GM21423 (cell line): ENCODE measurements at regions not wholly inside any gene's neighbourhood (a gene's known extent, or its start where the extent isn't known, plus 50 kb on each side); places are given as distances from the start of the nearest gene placed in this dataset.
"Not testable (repeated sequence)": the region's sequence is repeated elsewhere in the genome, so short reads cannot be mapped to it uniquely, and the experiment has no call there.

ENCODE experiments used
- ATAC-seq: cut with Tn5 transposase; IDR thresholded peaks from one replicate; pipeline ENCODE4 v1.9.1; 2021; ENCODE audit warnings: mild to moderate bottlenecking, moderate library complexity; ENCODE audit not compliant: unreplicated experiment

DNA sequence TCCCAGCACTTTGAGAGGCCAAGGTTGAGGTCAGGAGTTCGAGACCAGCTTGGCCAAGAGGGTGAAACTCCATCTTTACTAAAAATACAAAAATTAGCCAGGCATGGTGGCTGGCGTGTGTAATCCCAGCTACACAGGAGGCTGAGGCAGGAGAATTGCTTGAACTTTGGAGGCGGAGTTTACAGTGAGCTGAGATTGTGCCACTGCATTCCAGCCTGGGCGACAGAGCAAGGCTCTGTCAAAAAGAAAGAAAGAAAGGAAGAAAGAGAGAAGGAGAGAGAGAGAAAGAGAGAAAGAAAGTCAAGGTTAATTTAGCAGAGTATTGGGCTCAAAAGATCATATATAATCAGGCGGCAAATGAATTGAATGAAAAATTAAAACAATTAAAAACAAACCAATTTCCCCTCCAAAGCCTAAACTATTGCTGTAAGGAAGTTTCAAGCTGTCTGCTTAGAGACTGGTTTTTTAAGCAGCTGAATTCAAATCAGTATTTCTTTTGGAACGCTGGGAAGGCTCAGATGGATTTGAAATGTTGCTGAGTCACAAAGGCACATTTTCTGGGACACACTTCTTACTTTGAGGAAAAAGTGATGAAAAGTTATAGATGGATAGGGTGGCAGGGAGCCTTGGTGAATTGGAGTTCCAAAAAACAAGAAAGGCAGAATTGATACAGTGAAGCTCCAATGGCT lies 81.3 kb upstream of the BHLHE40 start:
- ATAC-seq, result no peak

DNA sequence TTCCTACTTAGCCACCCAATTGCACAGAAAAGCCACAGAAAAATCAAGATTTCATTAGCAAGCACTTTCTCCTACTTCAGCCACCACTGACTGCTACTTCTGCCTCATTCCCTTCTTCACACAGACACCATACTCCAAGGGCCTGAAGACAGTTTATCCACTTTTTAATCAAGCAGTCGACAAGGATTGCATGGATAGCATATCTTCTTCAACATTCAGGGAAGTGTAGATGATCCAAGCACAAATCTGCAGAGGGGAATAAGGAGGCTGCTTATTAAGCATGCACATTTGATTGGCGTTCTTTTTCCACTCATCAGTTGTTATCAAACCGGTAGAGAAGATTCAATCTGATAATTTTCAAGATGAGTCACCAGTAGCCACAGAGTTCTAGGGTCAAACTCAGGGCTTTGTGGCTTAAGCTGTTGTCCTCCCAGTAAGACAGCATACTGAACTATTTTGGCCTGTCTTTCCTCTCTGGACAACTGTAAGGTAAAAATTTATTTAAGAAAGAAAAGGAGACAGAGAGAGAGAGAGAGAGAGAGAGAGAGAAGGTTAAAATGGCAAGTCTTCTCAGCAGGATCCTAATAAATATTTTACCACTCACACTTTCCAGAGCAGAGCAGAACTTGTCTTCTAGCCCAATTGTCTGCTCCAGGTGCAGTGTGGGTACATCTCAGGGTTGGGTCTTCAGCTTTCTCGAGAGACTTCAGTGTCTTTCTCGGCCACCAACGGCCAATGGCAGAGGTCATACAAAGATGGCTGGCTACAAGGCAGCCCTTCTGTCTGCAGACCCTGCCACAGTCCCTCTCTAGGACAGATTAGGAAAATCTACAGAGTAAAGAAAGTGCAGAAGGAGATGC lies 80.6 kb upstream of the BHLHE40 start:
- peak; percentile 97 for ATAC-seq

DNA sequence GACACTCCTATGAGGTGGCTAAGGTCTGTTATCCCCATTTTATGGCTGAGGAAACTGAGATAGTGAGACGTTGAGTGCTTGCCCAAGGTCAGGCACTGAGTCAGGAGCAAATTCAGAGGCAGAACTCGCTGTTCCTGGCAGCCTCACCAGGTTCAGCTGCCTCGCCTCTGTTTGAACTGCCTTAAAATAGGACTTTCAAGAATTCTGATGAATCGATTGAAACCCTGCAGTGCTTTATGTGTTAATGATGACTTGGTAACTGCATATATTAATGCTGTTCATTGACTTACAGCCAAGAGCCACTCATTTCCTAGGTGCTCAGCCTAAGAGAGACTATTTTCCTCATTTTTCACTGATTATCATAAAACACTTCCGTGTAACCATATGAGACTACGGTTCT lies 79.5 kb upstream of the BHLHE40 start:
- no peak for ATAC-seq

DNA sequence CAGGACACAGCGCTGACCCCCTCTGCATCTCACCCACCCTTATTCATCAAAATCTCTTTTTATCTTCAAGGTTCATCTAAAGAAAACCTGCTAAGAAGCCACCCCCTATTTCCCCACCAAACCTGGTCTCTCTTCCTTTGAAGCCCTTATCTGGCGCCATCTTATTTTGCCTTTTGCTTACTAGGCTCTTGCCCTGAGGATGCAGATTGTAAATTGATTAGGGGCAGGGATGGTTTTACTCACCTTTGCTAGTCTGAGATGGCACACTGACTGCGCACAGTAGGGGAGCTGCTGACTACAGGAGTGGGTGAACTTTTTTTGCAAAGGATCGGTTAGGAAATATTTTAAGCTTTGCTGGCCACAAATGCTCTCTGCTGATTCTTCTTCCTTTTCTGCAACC lies 78.9 kb upstream of the BHLHE40 start:
- ATAC-seq, result no peak

DNA sequence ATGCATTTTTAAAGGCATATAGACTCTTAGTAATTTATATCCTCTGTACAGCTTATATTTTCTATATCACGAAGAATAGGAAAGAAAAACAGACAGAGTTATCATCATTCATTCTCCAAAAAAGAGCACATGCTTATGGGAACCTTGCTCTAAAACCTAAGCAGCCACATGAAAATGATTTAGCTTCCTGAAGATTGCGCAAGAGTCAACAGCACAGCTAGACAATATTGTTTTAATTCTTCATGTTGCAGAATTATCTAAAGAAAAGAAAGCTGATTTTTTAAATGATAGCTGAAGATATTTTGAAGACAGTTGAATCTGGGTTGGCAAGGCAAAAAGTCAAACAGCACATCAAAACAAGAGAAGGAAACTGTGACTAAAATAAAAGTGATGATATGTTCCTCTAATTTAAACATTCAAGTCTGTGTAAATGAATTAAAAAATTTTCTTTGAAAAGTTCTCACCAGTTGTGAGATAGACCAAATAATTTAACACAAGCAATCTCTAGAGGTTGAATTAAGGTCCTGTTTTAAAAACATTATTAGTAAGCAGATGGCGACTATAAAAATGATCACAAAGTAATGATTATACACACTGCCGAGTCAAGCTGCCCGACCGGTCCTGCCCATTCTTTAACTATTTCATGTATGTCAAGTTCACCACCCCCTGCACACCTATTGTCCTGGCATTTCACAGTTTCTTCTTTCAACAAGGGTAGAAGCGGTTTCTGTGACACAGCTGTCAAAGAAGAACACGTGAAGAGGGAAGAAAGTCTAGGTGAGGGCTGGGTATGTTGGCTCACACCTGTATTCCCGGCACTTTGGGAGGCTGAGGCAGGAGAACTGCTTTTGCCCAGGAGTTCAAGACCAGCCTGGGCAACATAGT lies 74.2 kb upstream of the BHLHE40 start:
- ATAC-seq, result no peak

DNA sequence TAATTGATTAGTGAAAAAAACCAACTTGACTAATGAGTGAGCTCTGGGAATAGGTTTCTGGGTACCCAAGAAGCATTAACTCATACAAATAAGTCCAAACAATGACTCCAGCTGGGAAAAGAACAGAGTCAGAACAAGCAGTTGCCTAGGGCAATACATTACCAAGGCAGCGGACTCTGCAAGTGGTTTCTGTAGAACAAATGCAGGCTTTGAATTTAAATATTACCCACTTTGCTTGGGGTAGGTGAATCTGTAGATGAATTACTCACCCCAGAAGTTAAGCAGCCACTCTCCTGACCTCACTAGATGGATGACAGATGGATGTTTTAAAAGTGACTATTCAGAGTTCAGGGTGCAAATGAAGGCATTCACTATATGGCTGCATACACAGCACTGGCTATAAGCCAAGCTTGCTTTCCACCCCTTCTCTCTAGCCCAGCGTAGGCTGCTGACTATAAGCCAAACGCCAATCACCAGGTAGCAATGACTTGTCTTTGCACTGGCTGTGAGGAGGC lies 73.1 kb upstream of the BHLHE40 start:
- ATAC-seq, result no peak

DNA sequence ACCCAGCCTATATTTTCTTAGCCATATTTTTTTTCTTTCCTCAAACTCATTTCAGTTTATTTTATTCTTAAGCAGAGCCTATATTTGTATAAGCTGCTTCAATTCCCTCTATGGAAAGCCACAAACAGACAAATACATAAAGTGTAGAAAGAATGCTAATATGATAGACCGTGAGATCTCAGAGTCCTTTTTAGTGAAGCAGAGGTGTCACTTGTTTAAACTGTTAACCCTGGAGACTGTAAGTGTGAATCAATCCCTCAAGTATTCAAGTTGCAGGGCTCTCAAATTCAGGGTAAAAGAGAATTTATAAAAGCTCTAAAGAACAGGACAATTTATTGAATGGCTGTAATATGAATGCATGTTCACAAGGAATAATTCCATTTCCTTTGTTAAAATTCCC lies 72.2 kb upstream of the BHLHE40 start:
- no peak for ATAC-seq

DNA sequence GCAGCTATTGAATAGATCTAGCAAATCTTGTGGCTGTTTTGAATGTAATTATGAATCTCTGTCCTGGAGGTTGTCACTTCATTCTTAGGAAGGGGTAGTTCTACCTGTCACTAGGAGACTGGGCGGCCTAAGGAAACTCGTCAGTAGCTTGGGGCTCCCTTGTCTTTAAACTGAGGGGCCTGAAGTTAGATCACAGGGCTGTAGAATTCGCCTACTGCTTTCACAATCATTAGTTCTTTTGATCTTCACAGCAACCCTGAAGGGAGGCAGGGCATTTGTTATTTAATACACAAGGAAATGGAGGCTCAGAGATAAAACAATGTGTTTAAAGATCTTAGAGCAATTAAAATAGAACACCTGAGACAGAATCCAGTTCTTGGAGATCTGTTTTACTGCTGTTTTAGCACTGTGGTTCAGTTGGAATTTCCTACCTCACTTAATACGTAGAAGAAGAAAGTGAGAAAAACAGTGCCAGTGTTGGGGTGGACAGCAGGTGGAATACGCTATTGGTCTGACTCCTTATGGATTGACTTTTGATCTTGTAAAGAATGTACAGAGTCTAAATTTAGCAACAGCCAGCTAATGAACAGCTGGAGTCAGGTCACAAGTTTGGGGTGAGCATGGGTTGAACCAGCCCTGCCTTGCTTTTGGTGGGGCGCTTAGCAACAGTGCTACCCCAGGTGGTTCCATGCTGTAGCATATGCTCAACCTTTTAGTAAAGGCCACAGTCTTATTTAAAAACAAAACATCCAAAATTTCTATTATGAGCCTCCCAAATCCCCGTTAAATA lies 71.4 kb upstream of the BHLHE40 start:
- ATAC-seq, result no peak

DNA sequence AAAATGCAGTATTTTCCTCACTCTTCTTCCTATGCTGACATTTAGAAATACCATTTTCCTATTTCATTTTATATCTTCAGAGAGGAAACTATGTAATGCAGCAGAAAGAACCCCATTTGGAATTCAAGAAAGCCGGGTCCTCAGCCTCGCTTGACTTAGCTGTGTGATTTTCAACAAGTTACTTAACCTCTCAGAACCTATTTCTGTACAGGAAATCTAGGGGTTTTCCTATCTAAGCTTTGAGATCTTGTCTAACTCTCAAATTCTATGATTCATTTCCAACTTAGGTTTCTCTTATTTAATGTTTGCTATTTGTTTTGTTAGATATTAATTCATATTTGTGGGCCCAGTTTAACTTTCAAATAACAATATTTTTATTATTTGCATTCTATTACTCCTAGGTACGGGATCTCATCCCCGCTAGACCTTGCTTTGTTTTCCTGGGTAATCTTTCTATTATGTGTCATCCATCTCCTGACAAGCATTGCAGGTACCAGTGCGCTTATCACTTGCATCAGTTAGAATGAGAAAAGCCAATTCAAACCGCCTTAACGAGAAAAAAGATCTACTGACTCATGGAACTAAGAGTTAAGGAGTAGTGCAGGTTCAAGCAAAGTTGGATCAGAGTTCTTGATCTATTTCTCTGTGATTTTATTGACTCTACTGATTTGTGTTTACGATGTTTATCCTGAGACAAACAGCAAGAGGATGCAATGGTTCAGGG lies 70.6 kb upstream of the BHLHE40 start:
- ATAC-seq, result no peak

DNA sequence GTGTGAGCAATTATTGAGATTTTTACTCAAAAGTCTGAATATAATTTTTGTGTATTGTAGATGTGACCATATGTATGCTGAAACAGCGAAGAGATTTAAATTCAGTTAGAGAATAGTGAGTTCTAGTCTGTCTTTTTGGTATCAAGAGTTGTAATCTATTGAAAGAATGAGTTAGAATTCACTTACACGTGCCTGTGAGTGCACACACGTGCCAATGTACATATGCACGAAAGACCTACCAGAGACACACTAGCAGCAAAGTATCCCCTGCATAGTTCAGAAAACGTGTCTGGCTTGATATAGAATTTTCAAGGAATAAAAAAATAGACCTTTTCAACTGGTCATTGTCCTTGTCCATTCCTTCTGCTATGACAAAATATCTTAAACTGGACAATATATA lies 64.8 kb upstream of the BHLHE40 start:
- no peak for ATAC-seq

DNA sequence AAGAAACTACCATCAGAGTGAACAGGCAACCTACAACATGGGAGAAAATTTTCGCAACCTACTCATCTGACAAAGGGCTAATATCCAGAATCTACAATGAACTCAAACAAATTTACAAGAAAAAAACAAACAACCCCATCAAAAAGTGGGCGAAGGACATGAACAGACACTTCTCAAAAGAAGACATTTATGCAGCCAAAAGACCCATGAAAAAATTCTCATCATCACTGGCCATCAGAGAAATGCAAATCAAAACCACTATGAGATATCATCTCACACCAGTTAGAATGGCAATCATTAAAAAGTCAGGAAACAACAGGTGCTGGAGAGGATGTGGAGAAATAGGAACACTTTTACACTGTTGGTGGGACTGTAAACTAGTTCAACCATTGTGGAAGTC lies 57.6 kb upstream of the BHLHE40 start:
- not testable (repeated sequence) for ATAC-seq

DNA sequence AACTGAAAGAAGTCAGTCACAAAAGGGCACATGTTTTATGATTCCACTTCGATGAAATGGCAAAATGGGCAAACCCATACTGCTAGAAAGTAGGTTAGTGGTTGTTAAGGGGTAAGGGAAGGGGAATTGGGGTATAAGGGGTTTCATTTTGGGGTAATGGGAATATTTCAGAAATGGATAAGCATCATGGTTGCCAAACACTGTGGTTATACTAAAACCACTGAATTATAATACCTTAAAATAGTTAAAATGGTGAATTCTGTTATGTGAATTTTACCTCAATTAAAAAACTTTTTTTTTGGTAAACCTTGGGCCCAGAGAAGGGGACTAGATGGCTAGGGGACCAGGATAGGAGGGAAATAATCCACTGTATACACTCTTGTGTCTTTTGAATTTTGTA lies 52.3 kb upstream of the BHLHE40 start:
- no peak for ATAC-seq

DNA sequence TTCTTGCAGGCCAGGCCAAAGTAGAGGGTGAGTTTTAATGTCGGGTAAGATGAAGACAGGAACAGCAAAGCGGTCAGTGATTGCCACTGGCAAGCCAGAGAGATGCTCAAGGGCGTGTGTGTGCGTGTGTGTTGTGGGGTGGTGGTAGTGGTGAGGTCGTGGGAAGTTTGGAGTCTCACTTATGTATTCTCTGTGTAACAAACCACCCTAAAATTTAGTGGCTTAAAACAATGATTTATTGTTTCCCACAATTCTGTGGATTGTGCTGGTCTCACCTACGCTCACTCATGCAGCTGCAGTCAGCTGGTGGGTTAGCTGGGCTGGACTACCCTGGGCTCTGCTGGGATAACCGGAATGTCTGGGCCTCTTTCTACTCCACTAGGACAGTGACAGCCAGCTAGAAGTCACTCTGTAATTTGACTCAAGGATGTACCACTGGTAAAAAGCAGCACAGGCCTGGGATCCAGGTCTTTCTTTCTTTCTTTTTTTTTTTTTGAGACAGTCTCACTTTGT lies 50.9 kb upstream of the BHLHE40 start:
- peak; percentile 13 for ATAC-seq
